PC-3 (cell line): ENCODE measurements at regions not wholly inside any gene's neighbourhood (a gene's known extent, or its start where the extent isn't known, plus 50 kb on each side); places are given as distances from the start of the nearest gene placed in this dataset.

ENCODE experiments used
- ATAC-seq: fragments of 200-7000 bp; cut with Tn5 transposase; 2 replicates; pipeline ENCODE4 v1.9.1; 2020; ENCODE audit warnings: mild to moderate bottlenecking, moderate library complexity
- BruUV-seq: library from RNA; stranded (reverse); fragments of 400-500 nt; replicated peaks from 2 replicates; lab custom pipeline; 2021; lab: Mats Ljungman, UMichigan
- CTCF ChIA-PET: fragments of 300-600 bp; sonication (Branson Sonifier 250); formaldehyde crosslinking; loops from one replicate; lab custom pipeline; 2022; ENCODE audit warnings: antibody characterized with exemption; lab: Charles Lee
- POLR2A ChIA-PET: fragments of 300-600 bp; sonication (Branson Sonifier 250); formaldehyde crosslinking; loops from one replicate; lab custom pipeline; 2022; ENCODE audit warnings: antibody characterized with exemption; ENCODE audit not compliant: unreplicated experiment; lab: Charles Lee
- DNase-seq: peaks from one replicate; pipeline ENCODE4 v3.0.0-alpha.2; 2015
- H2AFZ ChIP-seq: fragments of 300-600 bp; sonication (generic); 2 replicates; pipeline ENCODE4 v1.6.0; 2016; ENCODE audit warnings: antibody characterized with exemption, low read length
- H3F3A ChIP-seq: fragments of 300-600 bp; sonication (generic); one replicate; pipeline ENCODE4 v1.6.0; 2017; ENCODE audit warnings: antibody characterized with exemption, low read length, control low read depth, mild to moderate bottlenecking; ENCODE audit not compliant: unreplicated experiment
- H3K27ac ChIP-seq: fragments of 300-600 bp; sonication (generic); 2 replicates; pipeline ENCODE4 v1.5.1; 2016; ENCODE audit warnings: mild to moderate bottlenecking, low read length
- H3K27me3 ChIP-seq: fragments of 300-600 bp; sonication (generic); 2 replicates; pipeline ENCODE4 v1.6.1; 2016; ENCODE audit warnings: low read length, mixed read lengths
- H3K36me3 ChIP-seq: fragments of 300-600 bp; sonication (generic); 2 replicates; pipeline ENCODE4 v1.6.1; 2016; ENCODE audit warnings: low read depth, mixed run types, low read length, mixed read lengths
- H3K4me1 ChIP-seq: fragments of 300-600 bp; sonication (generic); 2 replicates; pipeline ENCODE4 v1.5.1; 2016; ENCODE audit warnings: low read length; ENCODE audit not compliant: insufficient read depth
- H3K4me2 ChIP-seq: fragments of 300-600 bp; sonication (generic); 2 replicates; pipeline ENCODE4 v1.6.0; 2016; ENCODE audit warnings: low read length
- H3K4me3 ChIP-seq: fragments of 300-600 bp; sonication (generic); 2 replicates; pipeline ENCODE4 v1.5.1; 2016; ENCODE audit warnings: mild to moderate bottlenecking, low read length, mixed read lengths
- H3K79me2 ChIP-seq: fragments of 300-600 bp; sonication (generic); 2 replicates; pipeline ENCODE4 v1.6.1; 2017; ENCODE audit warnings: low read length, mixed read lengths
- H3K9ac ChIP-seq: fragments of 300-600 bp; sonication (generic); 2 replicates; pipeline ENCODE4 v1.6.0; 2016; ENCODE audit warnings: mild to moderate bottlenecking, low read length
- H3K9me2 ChIP-seq: fragments of 300-600 bp; sonication (generic); replicated peaks from 2 replicates; pipeline ENCODE4 v1.6.1; 2016; ENCODE audit warnings: mixed run types, low read length, mixed read lengths
- H3K9me3 ChIP-seq: fragments of 300-600 bp; sonication (generic); 2 replicates; pipeline ENCODE4 v1.6.1; 2016; ENCODE audit warnings: low read length, mixed read lengths
- H4K20me1 ChIP-seq: fragments of 300-600 bp; sonication (generic); 2 replicates; pipeline ENCODE4 v1.6.1; 2016; ENCODE audit warnings: low read length, mixed read lengths
- CTCF ChIP-seq: fragments of 300-600 bp; sonication (generic); conservative IDR thresholded peaks from 2 replicates; pipeline ENCODE4 v1.5.1; 2017; ENCODE audit warnings: antibody characterized with exemption, low read depth, mild to moderate bottlenecking, low read length
- EZH2 ChIP-seq: fragments of 300-600 bp; sonication (generic); IDR thresholded peaks from one replicate; pipeline ENCODE4 v1.6.1; 2017; ENCODE audit warnings: antibody characterized with exemption, mild to moderate bottlenecking, low read length; ENCODE audit not compliant: unreplicated experiment
- EZH2phosphoT487 ChIP-seq: fragments of 300-600 bp; sonication (generic); IDR thresholded peaks from 2 replicates; pipeline ENCODE4 v1.6.1; 2018; ENCODE audit warnings: mild to moderate bottlenecking, antibody characterized with exemption, low read length, borderline replicate concordance
- intact Hi-C: fragments of 100-400 bp; cut with micrococcal nuclease; formaldehyde crosslinking; loops from 2 replicates; pipeline ENCODE4 v1.9.0; 2023

GRCh38 chr3:56966104-56966503, 94.4 kb upstream of the SPATA12 start:
- H3K4me3 ChIP-seq: no peak overlapping the region
- H4K20me1 ChIP-seq: no peaks in the 10 kb centered on the region
- no peaks in the 10 kb centered on the region for H3K9me2 ChIP-seq
- no peaks in the 10 kb centered on the region for H3K4me1 ChIP-seq
- intact Hi-C loops: no loop called here
- H3K9me3 ChIP-seq: no peaks in the 10 kb centered on the region
- no peaks in the 10 kb centered on the region for H3K79me2 ChIP-seq
- ATAC-seq (no peak), DNase-seq (no peak)
- no peak overlapping the region for H3K27ac ChIP-seq
- CTCF ChIA-PET: no interaction called here
- no TSS peak for BruUV-seq
- H2AFZ ChIP-seq: no peak overlapping the region
- no peaks in the 10 kb centered on the region for H3K27me3 ChIP-seq
- no peaks in the 10 kb centered on the region for H3F3A ChIP-seq
- H3K4me2 ChIP-seq: no peak overlapping the region
- TF ChIP-seq EZH2 (no peak), EZH2phosphoT487 (no peak)
- H3K36me3 ChIP-seq: no peaks in the 10 kb centered on the region
- no peak overlapping the region for H3K9ac ChIP-seq
- POLR2A ChIA-PET: no interaction called here

- no TSS peak for BruUV-seq
- CTCF ChIA-PET: no interaction called here
- no peak overlapping the region for H3K9ac ChIP-seq
Observed at GRCh38 chr3:56962922-56963321, 97.5 kb upstream of the SPATA12 start.

GRCh38 chr3:56962206-56962605, 98.3 kb upstream of the SPATA12 start:
- intact Hi-C loops: no loop called here
- no peaks in the 10 kb centered on the region for H4K20me1 ChIP-seq
- no peaks in the 10 kb centered on the region for H3K9me3 ChIP-seq
- CTCF ChIA-PET: no interaction called here
- no peak overlapping the region for H2AFZ ChIP-seq
- H3K9me2 ChIP-seq: no peaks in the 10 kb centered on the region
- H3K9ac ChIP-seq: no peak overlapping the region
- ATAC-seq: no peak
- no peaks in the 10 kb centered on the region for H3K27me3 ChIP-seq
- H3K36me3 ChIP-seq: no peaks in the 10 kb centered on the region
- H3F3A ChIP-seq: no peaks in the 10 kb centered on the region
- no TSS peak for BruUV-seq
- no peaks in the 10 kb centered on the region for H3K79me2 ChIP-seq
- H3K4me2 ChIP-seq: no peak overlapping the region
- H3K27ac ChIP-seq: no peak overlapping the region
- POLR2A ChIA-PET: no interaction called here
- H3K4me1 ChIP-seq: no peaks in the 10 kb centered on the region
- TF ChIP-seq CTCF (no peak), EZH2 (no peak), EZH2phosphoT487 (no peak)
- no peak for DNase-seq
- no peak overlapping the region for H3K4me3 ChIP-seq

More at GRCh38 chr3:56962922-56963321, 97.5 kb upstream of the SPATA12 start:
- Histone ChIP-seq H3K4me1 (no peaks in the 10 kb centered on the region), H3K4me2 (no peak overlapping the region), H4K20me1 (no peaks in the 10 kb centered on the region), H3K79me2 (no peaks in the 10 kb centered on the region), H3K9me2 (no peaks in the 10 kb centered on the region), H3K27ac (no peak overlapping the region), H3K4me3 (no peak overlapping the region), H3F3A (no peaks in the 10 kb centered on the region), H2AFZ (no peak overlapping the region), H3K27me3 (no peaks in the 10 kb centered on the region), H3K9me3 (no peaks in the 10 kb centered on the region), H3K36me3 (no peaks in the 10 kb centered on the region)
- intact Hi-C loops: no loop called here
- DNase-seq (no peak), ATAC-seq (no peak)
- TF ChIP-seq CTCF: no peak
- TF ChIP-seq EZH2phosphoT487: no peak
- TF ChIP-seq EZH2: no peak
- POLR2A ChIA-PET: no interaction called here
